T-helper 2 cell treated with Interferon-gamma antibody and Interleukin-4, amounts not matched to agents 100 ng/mL and 5 ng/mL, for 36 hours (primary cell): ENCODE measurements at regions not wholly inside any gene's neighbourhood (a gene's known extent, or its start where the extent isn't known, plus 50 kb on each side); places are given as distances from the start of the nearest gene placed in this dataset.
"Not testable (repeated sequence)": the region's sequence is repeated elsewhere in the genome, so short reads cannot be mapped to it uniquely, and the experiment has no call there.

ENCODE experiments used
- intact Hi-C: fragments of 100-400 bp; cut with micrococcal nuclease; formaldehyde crosslinking; loops from one replicate; pipeline ENCODE4 v1.15.1; 2023

GRCh38 chr2:89130665-89131308 lies 439.3 kb downstream of the RPIA start:
- intact Hi-C loops, result not testable (repeated sequence)

- intact Hi-C loops, result not testable (repeated sequence)
These were observed 451.5 kb downstream of the RPIA start for GRCh38 chr2:89142959-89143358.

- intact Hi-C loops, result not testable (repeated sequence)
These were observed 453.9 kb downstream of the RPIA start for GRCh38 chr2:89145342-89145741.

GRCh38 chr2:89148256-89148655 lies 456.8 kb downstream of the RPIA start:
- intact Hi-C loops, result not testable (repeated sequence)

- intact Hi-C loops, result not testable (repeated sequence)
These were observed 460.2 kb downstream of the RPIA start for GRCh38 chr2:89151699-89152098.

- intact Hi-C loops, result not testable (repeated sequence)
These were observed 461.0 kb downstream of the RPIA start for GRCh38 chr2:89152501-89152900.

- intact Hi-C loops, result not testable (repeated sequence)
These were observed 461.7 kb downstream of the RPIA start for GRCh38 chr2:89153210-89153609.

- intact Hi-C loops, result not testable (repeated sequence)
These were observed 462.8 kb downstream of the RPIA start for GRCh38 chr2:89154247-89154682.

- intact Hi-C loops, result not testable (repeated sequence)
These were observed 468.8 kb downstream of the RPIA start for GRCh38 chr2:89160306-89160705.

GRCh38 chr2:89161626-89162025 lies 470.2 kb downstream of the RPIA start:
- intact Hi-C loops, result not testable (repeated sequence)

- intact Hi-C loops, result not testable (repeated sequence)
These were observed 479.2 kb downstream of the RPIA start for GRCh38 chr2:89170506-89171173.

GRCh38 chr2:89171174-89171519 lies 479.7 kb downstream of the RPIA start:
- intact Hi-C loops, result not testable (repeated sequence)

GRCh38 chr2:89177004-89177403 lies 485.5 kb downstream of the RPIA start:
- intact Hi-C loops, result not testable (repeated sequence)

GRCh38 chr2:89182221-89182620 lies 490.7 kb downstream of the RPIA start:
- intact Hi-C loops, result not testable (repeated sequence)

GRCh38 chr2:89184746-89185145 lies 493.3 kb downstream of the RPIA start:
- intact Hi-C loops, result not testable (repeated sequence)

GRCh38 chr2:89195636-89196251 lies 504.3 kb downstream of the RPIA start:
- intact Hi-C loops, result not testable (repeated sequence)

- intact Hi-C loops, result not testable (repeated sequence)
These were observed 505.2 kb downstream of the RPIA start for GRCh38 chr2:89196719-89197118.

- intact Hi-C loops, result not testable (repeated sequence)
These were observed 506.6 kb downstream of the RPIA start for GRCh38 chr2:89198026-89198425.

GRCh38 chr2:89199453-89200246 lies 508.2 kb downstream of the RPIA start:
- intact Hi-C loops, result not testable (repeated sequence)

GRCh38 chr2:89200247-89200527 lies 508.7 kb downstream of the RPIA start:
- intact Hi-C loops, result not testable (repeated sequence)

GRCh38 chr2:89202518-89202917 lies 511.0 kb downstream of the RPIA start:
- intact Hi-C loops, result not testable (repeated sequence)

- intact Hi-C loops, result not testable (repeated sequence)
These were observed 513.7 kb downstream of the RPIA start for GRCh38 chr2:89205153-89205552.
